GM19035 (cell line): ENCODE measurements at regions not wholly inside any gene's neighbourhood (a gene's known extent, or its start where the extent isn't known, plus 50 kb on each side); places are given as distances from the start of the nearest gene placed in this dataset.
"Not testable (repeated sequence)": the region's sequence is repeated elsewhere in the genome, so short reads cannot be mapped to it uniquely, and the experiment has no call there.

Experiments used
- ATAC-seq: cut with Tn5 transposase; IDR thresholded peaks from one replicate; pipeline ENCODE4 v1.9.1; 2021; ENCODE audit not compliant: unreplicated experiment

DNA sequence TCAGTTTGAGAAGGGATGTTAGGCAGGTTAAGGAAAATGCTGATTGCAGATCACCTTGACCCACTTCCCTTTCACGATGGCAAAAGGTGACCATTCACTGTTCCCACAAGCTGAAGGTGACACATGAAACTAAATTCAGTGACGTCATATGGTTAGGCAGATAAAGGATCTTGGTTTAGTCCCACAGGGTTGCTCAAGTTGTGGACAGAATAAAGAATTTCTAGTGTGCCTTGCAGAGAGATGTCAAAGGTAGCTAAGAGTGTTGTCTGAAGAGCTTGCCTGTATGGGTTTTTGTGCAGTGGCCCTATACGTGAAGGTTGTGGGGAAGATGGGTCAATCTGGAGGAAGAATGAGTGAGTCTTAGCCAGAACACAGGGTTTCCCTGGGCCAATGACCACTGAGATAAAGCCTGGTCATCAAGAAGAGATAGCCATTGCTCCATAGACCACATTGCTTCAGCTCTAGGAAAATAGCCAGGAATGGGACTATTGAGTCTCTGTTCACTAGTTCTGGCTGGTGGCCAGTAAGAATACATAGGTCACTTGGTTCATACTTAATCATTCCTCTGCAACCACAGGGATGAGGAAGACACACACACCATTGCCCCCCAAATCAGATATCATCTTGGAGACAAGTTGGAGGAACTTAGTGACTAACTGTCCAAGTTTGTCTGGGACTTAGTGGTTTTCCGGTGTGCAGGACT lies 148.5 kb upstream of the ATXN1 start:
- ATAC-seq, result no peak

DNA sequence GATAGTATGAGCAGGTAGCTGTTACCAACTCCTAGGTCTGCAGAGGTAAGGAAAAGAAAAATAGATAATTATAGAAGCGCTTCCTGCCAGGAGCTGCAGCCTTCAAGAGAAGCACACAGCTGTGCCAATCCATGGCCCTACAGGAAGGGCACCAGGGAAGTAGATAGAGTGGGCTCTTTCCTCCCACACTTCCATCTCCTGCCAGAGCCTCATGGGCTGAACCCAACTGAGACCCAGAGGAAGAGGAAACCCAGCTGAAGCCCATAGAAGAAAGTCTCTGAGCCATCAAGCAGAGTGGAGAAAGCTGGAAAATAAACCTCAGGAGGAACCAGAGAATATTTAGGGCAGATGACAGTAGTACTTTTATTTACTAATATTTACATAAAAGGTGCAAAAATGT lies 146.7 kb upstream of the ATXN1 start:
- ATAC-seq, result no peak

DNA sequence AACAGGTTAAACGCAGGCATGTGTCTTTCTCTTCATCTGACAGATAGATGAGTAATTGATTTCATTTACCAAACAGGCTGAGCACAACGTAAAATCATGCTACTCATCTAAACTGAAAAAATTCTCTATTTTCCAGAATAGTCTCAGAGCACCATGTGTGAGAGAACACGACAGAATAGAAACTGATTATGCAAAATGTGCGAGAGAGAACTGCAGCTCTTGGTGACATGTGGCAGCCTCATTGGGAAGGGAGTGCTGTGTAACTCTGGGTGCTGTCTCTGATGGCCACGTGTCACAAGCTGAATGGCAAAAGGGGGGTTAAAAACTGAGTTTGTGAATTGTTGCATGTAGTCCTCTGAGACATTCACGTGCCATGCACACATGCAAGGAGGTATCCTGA lies 143.7 kb upstream of the ATXN1 start:
- no peak for ATAC-seq

DNA sequence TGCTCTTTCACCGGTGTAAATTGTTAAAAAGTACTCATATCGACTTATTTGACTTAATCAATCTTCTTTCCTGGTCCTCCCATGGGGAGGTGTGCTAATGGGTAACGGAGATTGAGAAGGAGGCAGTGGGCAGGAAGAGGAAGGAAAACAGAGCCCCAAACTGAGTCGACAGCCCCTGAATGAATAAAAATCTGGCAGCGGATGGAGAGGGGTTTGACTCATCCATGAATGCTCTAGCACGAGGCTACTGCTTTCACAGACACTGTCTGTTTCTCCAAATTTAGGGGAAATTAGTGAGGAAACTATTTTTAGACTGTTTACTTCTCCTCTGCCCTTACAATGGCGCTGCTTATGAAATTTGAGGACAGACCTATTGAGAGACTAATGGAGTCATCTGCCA lies 142.2 kb upstream of the ATXN1 start:
- ATAC-seq, result no peak

DNA sequence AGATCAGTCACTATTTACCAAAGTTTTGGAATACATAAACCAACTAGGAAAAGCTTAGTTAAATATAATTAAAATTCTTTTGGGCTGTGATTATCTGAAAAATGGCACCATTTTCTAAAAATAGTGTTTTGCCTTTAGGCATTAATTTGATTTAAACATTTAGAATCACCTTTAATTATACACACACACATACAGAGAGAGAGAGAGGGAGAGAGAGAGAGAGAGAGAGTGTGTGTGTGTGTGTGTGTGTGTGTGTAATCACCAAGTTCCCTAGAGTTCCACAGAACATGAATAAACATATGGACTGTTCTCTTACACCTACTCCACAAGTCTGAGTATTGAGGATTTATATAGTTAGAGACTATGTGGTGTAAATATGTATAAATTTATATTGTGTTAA lies 141.2 kb upstream of the ATXN1 start:
- no peak for ATAC-seq

DNA sequence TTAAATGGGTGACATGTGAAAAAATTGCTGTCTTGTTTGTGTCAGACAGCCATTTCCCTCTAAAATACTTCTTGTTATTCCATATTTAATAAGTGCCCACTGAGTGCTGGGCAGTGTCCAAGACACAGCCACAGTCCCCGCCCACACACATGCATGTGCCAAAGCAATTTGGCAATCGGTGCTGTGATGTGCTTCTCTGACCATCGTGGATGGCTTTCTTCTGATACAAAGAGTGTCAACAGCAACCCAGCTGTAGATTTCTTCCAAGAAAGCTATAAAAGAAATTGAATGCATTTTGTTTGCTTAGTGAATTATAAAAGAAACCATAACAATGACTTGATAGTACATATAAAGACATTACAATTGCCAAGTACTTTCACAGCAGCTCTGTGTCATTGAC lies 140.5 kb upstream of the ATXN1 start:
- ATAC-seq, result no peak

DNA sequence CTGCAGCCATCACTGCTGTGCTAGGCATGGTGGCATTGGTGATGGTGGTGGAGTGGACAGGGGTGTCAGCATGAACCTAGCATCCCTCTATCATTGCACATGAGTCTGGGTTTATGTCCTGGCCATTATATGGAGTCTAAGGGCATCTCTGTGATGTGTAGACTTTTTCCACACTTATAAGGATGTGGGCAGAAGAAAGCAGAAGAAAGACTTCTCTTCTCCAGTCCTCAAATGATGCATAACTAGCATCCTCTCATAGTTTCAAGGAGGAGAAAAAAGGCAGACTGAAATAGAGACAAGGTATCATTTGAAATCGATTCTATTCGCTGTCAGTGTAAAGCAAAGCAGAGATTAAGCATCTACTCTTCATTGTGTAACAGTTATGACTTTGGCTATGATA lies 140.0 kb upstream of the ATXN1 start:
- no peak for ATAC-seq

DNA sequence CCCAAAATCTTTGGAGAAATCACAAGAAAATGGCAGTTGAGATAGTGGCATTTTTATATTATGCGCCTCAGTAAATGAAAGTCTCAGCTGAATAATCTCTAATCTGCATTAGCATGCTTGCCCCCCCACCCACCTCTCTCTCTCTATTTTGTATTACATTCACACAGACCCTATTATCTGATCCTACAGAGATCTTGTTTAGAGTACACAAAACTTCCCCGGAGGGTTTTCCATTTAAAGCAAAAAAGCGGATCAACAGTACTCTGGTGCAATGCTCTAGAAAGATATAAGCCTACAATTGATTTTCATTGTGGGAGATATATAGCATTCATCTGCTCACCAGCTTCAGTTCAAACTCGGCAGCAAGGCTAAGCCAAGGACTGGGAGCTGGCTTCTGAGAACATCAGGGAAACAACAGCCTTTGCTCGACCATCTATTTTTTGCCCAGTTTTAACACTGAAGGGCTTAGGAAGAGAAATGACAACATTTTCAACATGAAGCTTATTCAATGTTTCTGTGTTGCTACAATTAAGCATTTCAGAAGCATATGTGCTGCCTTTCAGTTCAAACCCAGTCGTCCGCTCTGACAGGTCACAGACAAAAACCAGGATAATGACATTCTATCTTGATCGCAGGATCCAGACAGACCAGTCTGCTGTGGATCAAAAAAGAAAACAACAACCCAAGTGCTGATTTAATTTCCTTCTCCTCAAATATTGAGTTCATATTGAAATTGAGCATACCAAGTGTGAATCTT lies 137.6 kb upstream of the ATXN1 start:
- ATAC-seq, result no peak

DNA sequence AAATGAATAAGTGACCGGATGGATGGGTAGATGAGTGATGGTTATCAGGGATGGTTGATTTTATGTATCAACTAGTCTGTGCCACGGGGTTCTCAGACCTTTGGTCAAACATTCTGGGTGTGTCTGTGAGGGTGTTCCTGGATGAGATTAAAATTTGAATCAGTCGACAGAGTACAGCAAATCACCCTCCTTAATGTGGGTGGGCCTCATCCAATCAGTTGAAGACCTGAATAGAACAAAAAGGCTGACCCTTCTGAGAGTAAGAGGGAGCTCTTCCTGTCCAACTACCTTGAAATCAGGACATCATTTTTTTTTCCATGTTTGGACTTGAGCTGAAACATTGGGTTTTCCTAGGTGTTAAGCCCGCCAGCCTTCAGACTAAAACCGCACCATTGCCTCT lies 136.4 kb upstream of the ATXN1 start:
- ATAC-seq, result no peak

DNA sequence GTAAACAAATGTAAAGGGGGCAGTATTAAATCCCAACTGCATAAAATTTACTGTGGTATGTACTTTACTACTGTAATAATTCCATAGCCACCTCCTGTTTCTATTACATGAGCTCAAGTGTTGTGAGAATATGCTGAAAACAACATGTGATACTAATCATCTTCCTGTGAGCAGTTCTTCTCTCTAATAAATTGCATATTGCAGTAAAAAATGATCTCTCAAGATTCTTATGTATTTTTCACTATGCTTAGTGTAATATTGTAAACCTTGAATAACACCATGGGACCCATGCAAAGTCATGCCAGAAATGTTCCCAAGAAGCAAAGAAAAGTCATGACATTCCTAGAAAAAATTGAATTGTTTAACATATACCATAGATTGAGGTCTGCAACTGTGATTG lies 133.0 kb upstream of the ATXN1 start:
- no peak for ATAC-seq

DNA sequence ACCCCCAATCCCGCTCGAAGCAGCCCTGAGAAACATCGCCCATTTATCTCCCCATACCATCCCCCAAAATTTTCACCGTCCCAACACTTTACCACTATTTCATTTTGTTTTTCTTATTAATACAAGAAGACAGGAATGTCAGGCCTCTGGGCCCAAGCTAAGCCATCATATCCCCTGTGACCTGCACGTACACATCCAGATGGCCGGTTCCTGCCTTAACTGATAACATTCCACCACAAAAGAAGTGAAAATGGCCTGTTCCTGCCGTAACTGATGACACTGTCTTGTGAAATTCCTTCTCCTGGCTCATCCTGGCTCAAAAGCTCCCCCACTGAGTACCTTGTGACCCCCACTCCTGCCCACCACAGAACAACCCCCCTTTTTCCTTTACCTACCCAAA lies 129.8 kb upstream of the ATXN1 start:
- not testable (repeated sequence) for ATAC-seq

DNA sequence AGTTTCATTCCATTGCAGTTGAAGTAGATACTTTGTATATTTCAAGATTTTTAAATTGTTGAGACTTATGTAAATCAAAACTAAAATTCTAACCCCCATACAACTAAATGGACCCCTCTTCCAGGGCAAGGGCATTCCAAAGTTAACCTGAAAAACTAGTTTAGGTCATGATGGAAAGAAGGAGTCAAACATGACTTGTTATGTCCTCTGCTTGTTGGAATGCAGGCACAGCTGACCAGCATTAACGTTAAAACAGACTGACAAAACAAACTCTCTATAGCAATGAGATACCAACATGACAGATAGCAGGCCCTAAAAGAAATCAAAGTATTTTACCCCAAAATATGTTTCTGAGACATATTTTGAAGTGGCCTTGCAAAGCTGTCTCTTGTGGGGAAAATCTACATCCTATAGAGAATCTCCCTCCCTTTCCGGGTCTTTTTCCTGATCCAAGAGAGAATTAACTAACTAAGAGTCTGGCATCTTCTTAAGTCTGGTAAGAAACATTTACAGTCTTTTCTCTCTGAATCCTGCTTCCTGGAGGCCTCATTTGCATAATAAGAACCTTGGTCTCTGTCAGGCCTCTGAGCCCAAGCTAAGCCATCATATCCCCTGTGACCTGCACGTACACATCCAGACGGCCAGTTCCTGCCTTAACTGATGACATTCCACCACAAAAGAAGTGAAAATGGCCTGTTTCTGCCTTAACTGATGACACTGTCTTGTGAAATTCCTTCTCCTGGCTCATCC lies 124.3 kb upstream of the ATXN1 start:
- no peak for ATAC-seq

DNA sequence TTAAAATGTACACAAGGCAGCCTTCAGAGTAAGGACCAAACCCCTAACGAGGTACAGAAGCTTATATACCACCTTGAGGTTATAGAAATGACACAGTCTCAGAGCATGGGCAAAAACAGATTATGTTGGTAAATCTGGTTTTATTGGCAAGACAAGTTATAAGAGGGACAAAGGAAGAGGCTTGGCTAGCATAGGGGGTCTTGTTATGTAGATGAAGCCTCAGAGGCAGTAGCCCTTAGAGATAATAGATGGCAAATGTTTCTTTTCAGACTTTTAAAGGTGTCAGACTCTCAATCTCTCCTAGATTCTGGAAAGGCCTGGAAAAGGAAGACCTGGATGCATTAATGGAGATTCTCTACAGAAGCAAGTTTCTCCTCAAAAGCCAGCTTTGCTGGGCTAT lies 123.3 kb upstream of the ATXN1 start:
- no peak for ATAC-seq

DNA sequence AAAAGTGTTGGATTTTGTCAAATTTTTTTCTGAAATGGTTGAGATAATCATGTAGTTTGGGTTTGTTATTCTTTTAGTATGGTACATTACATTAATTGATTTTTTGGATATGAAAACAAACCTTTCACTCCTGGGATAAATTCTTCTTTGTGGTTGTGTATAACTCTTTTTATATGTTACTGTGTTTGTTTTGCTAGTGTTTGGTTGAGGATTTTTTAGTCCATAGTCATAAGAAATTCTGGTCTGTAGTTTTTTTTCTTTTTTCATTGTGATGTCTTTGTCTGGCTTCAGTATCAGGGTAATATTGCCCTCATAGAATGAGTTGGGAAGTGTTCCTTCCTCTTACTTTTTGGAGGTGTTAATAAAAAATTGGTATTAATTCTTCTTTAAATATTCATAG lies 122.2 kb upstream of the ATXN1 start:
- no peak for ATAC-seq

DNA sequence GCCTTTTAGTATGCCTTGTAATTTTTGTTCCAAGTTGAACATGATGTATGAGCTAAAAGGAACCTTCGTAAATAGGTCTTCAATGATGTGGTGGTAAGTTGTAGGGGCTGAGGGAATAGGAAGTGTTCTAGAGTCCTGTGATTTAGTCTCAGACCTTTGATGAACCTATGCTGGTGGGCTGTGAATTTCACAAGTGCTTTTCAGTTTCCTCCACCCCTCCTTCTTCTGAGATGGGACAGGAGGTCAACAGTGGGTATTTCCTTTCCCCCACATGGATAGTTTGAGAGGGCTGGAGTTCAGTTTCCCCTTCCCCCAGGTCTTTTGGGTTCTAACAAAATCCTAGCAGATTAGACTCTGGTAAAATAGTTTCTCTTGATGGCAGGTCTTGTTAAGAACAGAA lies 121.0 kb upstream of the ATXN1 start:
- ATAC-seq, result no peak

DNA sequence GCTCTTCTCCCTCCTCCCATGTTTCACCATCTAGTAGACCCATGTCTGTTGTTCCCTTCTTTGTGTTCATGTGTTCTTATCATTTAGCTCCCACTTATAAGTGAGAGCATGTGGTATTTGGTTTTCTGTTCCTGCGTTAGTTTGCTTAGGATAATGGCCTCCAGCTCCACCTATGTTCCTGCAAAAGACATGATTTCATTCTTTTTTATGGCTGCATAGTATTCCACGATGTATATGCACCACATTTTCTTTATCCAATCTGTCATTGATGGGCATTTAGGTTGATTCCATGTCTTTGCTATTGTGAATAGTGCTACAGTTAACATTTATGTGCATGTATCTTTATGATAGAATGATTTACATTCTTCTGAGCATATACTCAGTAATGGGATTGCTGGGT lies 115.6 kb upstream of the ATXN1 start:
- ATAC-seq, result not testable (repeated sequence)

DNA sequence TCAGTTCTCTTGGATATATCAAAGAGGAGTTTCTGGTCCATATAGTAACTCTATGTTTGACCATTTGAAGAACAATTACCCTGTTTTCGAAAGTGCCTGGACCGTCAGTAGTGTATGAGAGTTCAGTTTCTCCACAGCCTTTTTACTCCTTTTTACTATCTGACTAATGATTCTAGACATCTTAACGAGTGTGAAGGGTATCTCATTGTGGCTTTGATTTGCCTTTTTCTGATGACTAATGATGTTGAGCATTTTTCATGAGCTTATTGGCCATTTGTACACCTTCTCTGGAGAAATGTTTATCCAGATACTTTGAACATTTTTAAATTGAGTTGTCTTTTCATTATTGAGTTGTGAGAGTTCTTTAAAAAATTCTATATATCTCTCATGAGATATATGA lies 114.9 kb upstream of the ATXN1 start:
- ATAC-seq, result no peak

DNA sequence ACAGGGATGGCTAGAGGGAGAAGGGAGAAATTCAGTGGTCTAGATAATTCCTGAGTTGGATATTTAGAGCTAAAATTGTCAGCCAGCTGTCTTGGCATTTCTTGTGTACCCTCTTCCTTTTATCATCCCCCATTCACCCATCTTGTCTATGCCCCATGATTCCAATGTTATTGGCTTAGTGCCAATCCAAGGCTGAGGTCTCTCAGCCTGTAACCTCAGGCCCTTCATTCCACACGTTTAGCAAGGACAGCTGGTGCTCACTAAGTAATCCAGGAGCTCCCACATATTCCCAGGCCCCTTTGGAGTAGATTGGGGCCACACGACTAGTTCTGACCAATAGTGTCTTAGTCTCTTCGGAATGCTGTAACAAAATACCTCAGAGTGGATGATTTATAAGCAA lies 112.4 kb upstream of the ATXN1 start:
- no peak for ATAC-seq

DNA sequence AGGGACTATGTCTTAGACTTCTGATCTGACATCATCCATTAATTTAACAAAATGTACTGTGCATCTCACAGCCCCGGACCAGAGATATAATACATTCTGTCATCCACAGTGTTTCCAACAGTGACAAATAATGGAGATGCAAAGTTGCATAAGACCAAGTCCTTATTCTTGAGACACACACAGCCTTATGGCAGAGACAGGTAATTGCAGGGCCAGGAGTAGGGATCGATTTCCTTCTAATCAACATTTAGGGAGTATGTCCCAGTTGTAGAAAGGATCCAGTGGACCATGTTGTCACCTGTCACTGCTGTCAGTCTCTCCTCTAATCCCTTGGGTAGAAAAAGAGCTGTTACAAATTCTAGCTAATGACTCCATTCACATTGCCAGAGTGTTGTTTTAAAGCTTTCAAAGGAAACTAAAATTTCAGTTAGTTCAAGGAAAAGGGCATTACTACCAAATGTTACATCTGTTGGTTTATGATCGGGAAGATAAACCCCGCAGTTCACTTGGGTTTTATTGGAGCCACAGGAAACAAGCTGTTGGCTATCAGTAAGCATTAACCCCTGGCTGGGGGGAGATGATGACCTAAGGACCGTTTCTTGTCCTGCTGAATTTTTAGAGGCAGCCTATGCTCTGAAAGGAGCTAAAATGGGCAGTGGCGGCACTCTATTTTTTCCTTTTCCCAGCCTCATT lies 111.4 kb upstream of the ATXN1 start:
- ATAC-seq, result no peak

DNA sequence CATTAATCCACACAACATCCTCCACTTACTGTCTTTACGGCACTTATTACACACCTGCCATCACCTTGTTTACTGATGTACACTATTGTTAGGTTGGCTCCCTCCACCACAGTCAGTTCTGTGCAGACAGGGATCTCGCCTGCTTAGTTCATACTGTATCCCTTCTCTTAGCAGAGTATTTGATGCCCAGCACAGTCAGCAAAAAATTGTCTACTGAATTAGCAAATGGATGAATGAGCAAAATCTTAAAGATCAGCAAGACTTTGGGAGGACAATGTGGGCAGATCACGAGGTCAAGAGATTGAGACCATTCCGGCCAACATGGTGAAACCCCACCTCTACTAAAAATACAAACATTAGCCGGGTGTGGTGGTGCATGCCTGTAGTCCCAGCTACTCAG lies 109.8 kb upstream of the ATXN1 start:
- ATAC-seq, result no peak

DNA sequence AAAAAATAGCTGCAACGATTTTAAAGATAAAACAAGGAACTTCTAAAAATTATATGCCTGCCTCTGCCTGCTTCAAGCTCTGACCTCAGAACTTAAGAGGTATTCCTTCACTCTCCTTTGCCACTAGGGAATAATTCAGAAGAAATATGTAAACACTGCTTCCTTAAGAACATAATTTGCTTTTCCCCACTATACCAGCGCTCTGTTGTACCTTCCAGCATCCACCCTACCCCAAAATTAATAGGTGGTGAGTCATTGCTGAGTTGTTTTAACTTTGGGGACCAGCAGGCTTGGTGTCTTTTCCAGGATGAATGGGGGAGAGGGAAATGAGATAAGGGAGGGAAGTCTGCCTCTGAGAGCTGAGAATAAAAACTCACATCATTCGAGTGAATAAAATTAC lies 107.7 kb upstream of the ATXN1 start:
- ATAC-seq, result no peak
